HEK293 (cell line): ENCODE measurements at regions not wholly inside any gene's neighbourhood (a gene's known extent, or its start where the extent isn't known, plus 50 kb on each side); places are given as distances from the start of the nearest gene placed in this dataset.

Experiments used
- CTCF ChIA-PET: fragments of 350-600 bp; formaldehyde crosslinking; extraction: SDS; loops from one replicate; lab custom pipeline; 2021; ENCODE audit warnings: antibody characterized with exemption; lab: Yijun Ruan, JAX
- POLR2A ChIA-PET: fragments of 300-600 bp; formaldehyde crosslinking; extraction: SDS; loops from one replicate; lab custom pipeline; 2020; ENCODE audit warnings: antibody characterized with exemption, inconsistent platforms; lab: Yijun Ruan, JAX
- H3K27ac ChIP-seq: fragments of 200-500 bp; sonication (Bioruptor generic); 2 replicates; pipeline ENCODE4 v1.5.1; 2014; ENCODE audit warnings: low read depth, low read length, control low read depth, inconsistent platforms; ENCODE audit errors: extremely low read depth
- H3K36me3 ChIP-seq, 2 experiments: fragments of 200-500 bp in 1 of 2; sonication (Bioruptor generic) in 1 of 2; 1 replicate in 1 of 2; 2 replicates in 1 of 2; pipeline ENCODE4 v1.5.1; 2014 to 2017; ENCODE audit warnings: inconsistent platforms in 2 of 2, low read length in 2 of 2; ENCODE audit not compliant: control insufficient read depth in 2 of 2, insufficient read depth in 1 of 2
- H3K4me1 ChIP-seq: fragments of 200-500 bp; sonication (Bioruptor generic); 2 replicates; pipeline ENCODE4 v1.5.1; 2014; ENCODE audit warnings: mild to moderate bottlenecking, low read length, inconsistent platforms; ENCODE audit not compliant: control insufficient read depth, insufficient read depth
- H3K4me3 ChIP-seq: 2 replicates; pipeline ENCODE4 v1.5.1; 2011; ENCODE audit warnings: low read depth, mild to moderate bottlenecking, control low read depth, low read length, moderate library complexity
- H3K9me3 ChIP-seq: fragments of 200-500 bp; sonication (Bioruptor generic); 2 replicates; pipeline ENCODE4 v1.5.1; 2014; ENCODE audit warnings: low read depth, low read length, inconsistent platforms; ENCODE audit not compliant: control insufficient read depth, insufficient read depth
- AEBP2 ChIP-seq: fragments of 450-650 bp; formaldehyde crosslinking; IDR thresholded peaks from 2 replicates; pipeline ENCODE4 v1.5.1; 2016; ENCODE audit warnings: missing biosample characterization, missing genetic modification characterization, borderline replicate concordance
- GLIS1 ChIP-seq: fragments of 450-650 bp; formaldehyde crosslinking; IDR thresholded peaks from 2 replicates; pipeline ENCODE4 v1.5.1; 2016; ENCODE audit warnings: missing biosample characterization, missing genetic modification characterization
- KLF16 ChIP-seq: fragments of 450-650 bp; formaldehyde crosslinking; IDR thresholded peaks from 2 replicates; pipeline ENCODE4 v1.5.1; 2017; ENCODE audit warnings: missing biosample characterization, missing genetic modification characterization
- KLF9 ChIP-seq: fragments of 450-650 bp; formaldehyde crosslinking; IDR thresholded peaks from 2 replicates; pipeline ENCODE4 v1.5.1; 2016; ENCODE audit warnings: missing biosample characterization, missing genetic modification characterization, low read depth
- OVOL3 ChIP-seq: fragments of 450-650 bp; formaldehyde crosslinking; IDR thresholded peaks from 2 replicates; pipeline ENCODE4 v1.5.1; 2016; ENCODE audit warnings: missing biosample characterization, missing genetic modification characterization
- PRDM4 ChIP-seq: fragments of 450-650 bp; formaldehyde crosslinking; IDR thresholded peaks from 2 replicates; pipeline ENCODE4 v1.5.1; 2017; ENCODE audit warnings: missing biosample characterization, missing genetic modification characterization
- SP2 ChIP-seq: fragments of 450-650 bp; formaldehyde crosslinking; IDR thresholded peaks from 2 replicates; pipeline ENCODE4 v1.5.1; 2016; ENCODE audit warnings: missing biosample characterization, missing genetic modification characterization
- ZBTB11 ChIP-seq: fragments of 450-650 bp; formaldehyde crosslinking; conservative IDR thresholded peaks from 2 replicates; pipeline ENCODE4 v1.5.1; 2016; ENCODE audit warnings: low read depth, missing biosample characterization, missing genetic modification characterization
- ZBTB17 ChIP-seq: fragments of 450-650 bp; formaldehyde crosslinking; IDR thresholded peaks from 2 replicates; pipeline ENCODE4 v1.5.1; 2016; ENCODE audit warnings: missing biosample characterization, missing genetic modification characterization
- ZBTB26 ChIP-seq: fragments of 450-650 bp; formaldehyde crosslinking; optimal IDR thresholded peaks from 2 replicates; pipeline ENCODE3; 2016; ENCODE audit warnings: missing biosample characterization, mild to moderate bottlenecking, missing genetic modification characterization
- ZFP41 ChIP-seq: fragments of 450-650 bp; formaldehyde crosslinking; IDR thresholded peaks from 2 replicates; pipeline ENCODE4 v1.5.1; 2016; ENCODE audit warnings: missing biosample characterization, missing genetic modification characterization, borderline replicate concordance
- ZNF121 ChIP-seq: fragments of 450-650 bp; formaldehyde crosslinking; IDR thresholded peaks from 2 replicates; pipeline ENCODE4 v1.5.1; 2016; ENCODE audit warnings: missing biosample characterization, missing genetic modification characterization
- ZNF202 ChIP-seq: fragments of 450-650 bp; formaldehyde crosslinking; IDR thresholded peaks from 2 replicates; pipeline ENCODE4 v1.5.1; 2016; ENCODE audit warnings: missing biosample characterization, missing genetic modification characterization, borderline replicate concordance
- ZNF214 ChIP-seq: fragments of 450-650 bp; formaldehyde crosslinking; IDR thresholded peaks from 2 replicates; pipeline ENCODE4 v1.5.1; 2017; ENCODE audit warnings: missing biosample characterization, mild to moderate bottlenecking, missing genetic modification characterization, borderline replicate concordance
- ZNF404 ChIP-seq: fragments of 450-650 bp; formaldehyde crosslinking; IDR thresholded peaks from 2 replicates; pipeline ENCODE4 v1.5.1; 2017; ENCODE audit warnings: missing biosample characterization, missing genetic modification characterization
- ZNF426 ChIP-seq: fragments of 450-650 bp; formaldehyde crosslinking; IDR thresholded peaks from 2 replicates; pipeline ENCODE4 v1.5.1; 2017; ENCODE audit warnings: missing biosample characterization, missing genetic modification characterization, mild to moderate bottlenecking, inconsistent platforms, moderate library complexity
- ZNF433 ChIP-seq: fragments of 450-650 bp; formaldehyde crosslinking; IDR thresholded peaks from 2 replicates; pipeline ENCODE4 v1.5.1; 2016; ENCODE audit warnings: missing biosample characterization, missing genetic modification characterization, low read depth
- ZNF521 ChIP-seq: fragments of 450-650 bp; formaldehyde crosslinking; IDR thresholded peaks from 2 replicates; pipeline ENCODE4 v1.5.1; 2017; ENCODE audit warnings: missing biosample characterization, mild to moderate bottlenecking, missing genetic modification characterization
- ZNF558 ChIP-seq: fragments of 450-650 bp; formaldehyde crosslinking; IDR thresholded peaks from 2 replicates; pipeline ENCODE4 v1.5.1; 2016; ENCODE audit warnings: missing biosample characterization, missing genetic modification characterization
- ZNF560 ChIP-seq: fragments of 450-650 bp; formaldehyde crosslinking; IDR thresholded peaks from 2 replicates; pipeline ENCODE4 v1.5.1; 2017; ENCODE audit warnings: missing biosample characterization, missing genetic modification characterization, borderline replicate concordance
- ZNF600 ChIP-seq: fragments of 450-650 bp; formaldehyde crosslinking; IDR thresholded peaks from 2 replicates; pipeline ENCODE4 v1.5.1; 2016; ENCODE audit warnings: missing biosample characterization, missing genetic modification characterization
- ZNF621 ChIP-seq: fragments of 450-650 bp; formaldehyde crosslinking; IDR thresholded peaks from 2 replicates; pipeline ENCODE4 v1.5.1; 2017; ENCODE audit warnings: missing biosample characterization, missing genetic modification characterization
- ZNF664 ChIP-seq: fragments of 450-650 bp; formaldehyde crosslinking; IDR thresholded peaks from 2 replicates; pipeline ENCODE4 v1.5.1; 2016; ENCODE audit warnings: missing biosample characterization, missing genetic modification characterization
- ZNF701 ChIP-seq: fragments of 450-650 bp; formaldehyde crosslinking; IDR thresholded peaks from 2 replicates; pipeline ENCODE4 v1.5.1; 2016; ENCODE audit warnings: missing biosample characterization, missing genetic modification characterization
- ZNF791 ChIP-seq: fragments of 450-650 bp; formaldehyde crosslinking; IDR thresholded peaks from 2 replicates; pipeline ENCODE4 v1.5.1; 2016; ENCODE audit warnings: missing biosample characterization, missing genetic modification characterization
- ZNF792 ChIP-seq: fragments of 450-650 bp; formaldehyde crosslinking; IDR thresholded peaks from 2 replicates; pipeline ENCODE4 v1.5.1; 2016; ENCODE audit warnings: missing biosample characterization, missing genetic modification characterization
- ZSCAN18 ChIP-seq: fragments of 450-650 bp; formaldehyde crosslinking; IDR thresholded peaks from 2 replicates; pipeline ENCODE4 v1.5.1; 2016; ENCODE audit warnings: missing biosample characterization, missing genetic modification characterization
- ZSCAN23 ChIP-seq: fragments of 450-650 bp; formaldehyde crosslinking; IDR thresholded peaks from 2 replicates; pipeline ENCODE4 v1.5.1; 2016; ENCODE audit warnings: missing biosample characterization, missing genetic modification characterization

GRCh38 chr7:45417735-45418134, 156.4 kb upstream of the ADCY1 start:
- ChIA-PET CTCF (no interaction called here), POLR2A (no interaction called here)
- Histone ChIP-seq H3K36me3 (no peaks in the 10 kb centered on the region), H3K27ac (no peak overlapping the region), H3K4me1 (no peaks in the 10 kb centered on the region), H3K4me3 (no peak overlapping the region), H3K9me3 (no peaks in the 10 kb centered on the region)
- TF ChIP-seq ZSCAN23 (no peak), ZNF433 (tag by site-specific recombination) (no peak), ZNF664 (tag by site-specific recombination) (no peak), ZNF214 (tag by site-specific recombination) (no peak), SP2 (tag by site-specific recombination) (no peak), ZNF792 (tag by site-specific recombination) (no peak), ZNF121 (tag by site-specific recombination) (no peak), ZNF621 (tag by site-specific recombination) (no peak), ZNF791 (tag by site-specific recombination) (no peak), ZNF701 (tag by site-specific recombination) (no peak), ZBTB26 (tag by site-specific recombination) (no peak), ZNF202 (tag by site-specific recombination) (no peak), ZNF600 (tag by site-specific recombination) (no peak), GLIS1 (no peak), ZNF560 (no peak), ZNF426 (tag by site-specific recombination) (no peak), ZNF521 (tag by site-specific recombination) (no peak), AEBP2 (tag by site-specific recombination) (no peak), ZBTB17 (tag by site-specific recombination) (no peak)

GRCh38 chr7:45420843-45421495, 153.2 kb upstream of the ADCY1 start:
- ChIA-PET CTCF (no interaction called here), POLR2A (no interaction called here)
- TF ChIP-seq ZBTB11 (tag by site-specific recombination): no peak
- no peak for TF ChIP-seq ZFP41 (tag by site-specific recombination)
- no peak for TF ChIP-seq KLF9 (tag by site-specific recombination)
- no peak for TF ChIP-seq KLF16
- TF ChIP-seq PRDM4: no peak
- no peak for TF ChIP-seq OVOL3
- no peak for TF ChIP-seq ZNF558 (tag by site-specific recombination)
- no peak for TF ChIP-seq ZSCAN18 (tag by site-specific recombination)
- no peak for TF ChIP-seq ZNF404 (tag by site-specific recombination)

More at GRCh38 chr7:45420843-45421495, 153.2 kb upstream of the ADCY1 start:
- no peaks in the 10 kb centered on the region for H3K4me1 ChIP-seq
- no peaks in the 10 kb centered on the region for H3K9me3 ChIP-seq
- no peaks in the 10 kb centered on the region for H3K36me3 ChIP-seq
- H3K27ac ChIP-seq: no peak overlapping the region
- H3K4me3 ChIP-seq: no peak overlapping the region
